ENCODE measurements at regions not wholly inside any gene's neighbourhood (a gene's known extent, or its start where the extent isn't known, plus 50 kb on each side); places are given as distances from the start of the nearest gene placed in this dataset.

DNA sequence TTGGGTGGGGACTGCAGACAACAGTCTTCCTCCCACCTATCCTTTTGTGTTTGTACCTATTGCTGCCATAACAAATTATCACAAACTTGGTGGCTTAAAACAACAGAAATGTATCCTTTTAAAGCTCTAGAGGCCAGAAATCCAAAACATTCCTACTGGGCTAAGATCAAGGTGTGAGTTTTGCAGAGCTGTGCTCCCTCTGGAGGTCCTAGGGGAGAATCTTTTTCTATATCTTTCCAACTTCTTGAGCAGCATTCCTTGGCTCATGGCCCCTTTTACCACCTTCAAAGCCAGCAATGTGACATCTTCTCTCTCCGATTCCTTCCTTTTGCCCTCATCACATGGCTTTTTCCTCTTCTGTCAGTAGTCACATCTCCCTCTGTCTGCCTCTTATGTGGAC is 190.6 kb downstream of the TTC8 start:
- peaks cover 0 to 3% of the 10 kb centered on the region in 2 experiments; a peak in 1 of 4 replicates for H3K27me3 ChIP-seq (replicated peaks in 1 of 2; ENCODE audit: control insufficient read depth in 2 of 2, insufficient read depth in 2 of 2, low read length in 1 of 2)
- H3K9me3 ChIP-seq (replicated peaks; ENCODE audit: control insufficient read depth, insufficient read depth, low read length), result no peaks in the 10 kb centered on the region; the same call in 1 of the 3 replicates
- ChIA-PET SMC1A (ENCODE audit: uncharacterized antibody, unreplicated experiment) (no interaction called here), CTCF (interaction anchor here (1.0 to 1.2 kb wide), 2 partner anchors 11 to 826 kb away, joined by 3 to 4 read pairs; no protein-coding TSS in a partner anchor), RAD21 (ENCODE audit: unreplicated experiment) (no interaction called here), POLR2A (no interaction called here)
- no peak overlapping the region for H3K4me3 ChIP-seq
- DNase-seq (ENCODE audit: low read depth, low spot score) (no peak), FAIRE-seq (no peak), ATAC-seq (no peak)
- 45% methylated on average over 1 of the region's 1 CpG for WGBS (ENCODE audit: insufficient coverage, insufficient replicate concordance, low lambda C conversion rate, missing lambda C conversion rate)
- H3K79me2 ChIP-seq (ENCODE audit: control insufficient read depth, insufficient read depth, low read length), result no peaks in the 10 kb centered on the region
- no peak overlapping the region for H3K27ac ChIP-seq (ENCODE audit: control insufficient read depth, insufficient read depth)
- no peak overlapping the region for H3K9ac ChIP-seq (ENCODE audit: control insufficient read depth, insufficient read depth, low read length)
- in situ Hi-C loops (cut with MboI) (no loop called here), intact Hi-C loops (cut with micrococcal nuclease; ENCODE audit: unreplicated experiment) (no loop called here)
- no peaks in the 10 kb centered on the region for H3K36me3 ChIP-seq (ENCODE audit: control insufficient read depth in 2 of 2, insufficient read depth in 2 of 2, low read length in 1 of 2)
- BruUV-seq (replicated peaks), result no TSS peak
- no peaks in the 10 kb centered on the region for H3K4me1 ChIP-seq (ENCODE audit: control insufficient read depth, insufficient read depth, low read length)
- no peaks in the 10 kb centered on the region for H4K20me1 ChIP-seq (ENCODE audit: control insufficient read depth, insufficient read depth)
- H3K4me2 ChIP-seq (ENCODE audit: control insufficient read depth, insufficient read depth), result no peak overlapping the region
- no peak overlapping the region for H2AFZ ChIP-seq (ENCODE audit: control insufficient read depth, low read depth, low read length)
- TF ChIP-seq, protein P1, sequence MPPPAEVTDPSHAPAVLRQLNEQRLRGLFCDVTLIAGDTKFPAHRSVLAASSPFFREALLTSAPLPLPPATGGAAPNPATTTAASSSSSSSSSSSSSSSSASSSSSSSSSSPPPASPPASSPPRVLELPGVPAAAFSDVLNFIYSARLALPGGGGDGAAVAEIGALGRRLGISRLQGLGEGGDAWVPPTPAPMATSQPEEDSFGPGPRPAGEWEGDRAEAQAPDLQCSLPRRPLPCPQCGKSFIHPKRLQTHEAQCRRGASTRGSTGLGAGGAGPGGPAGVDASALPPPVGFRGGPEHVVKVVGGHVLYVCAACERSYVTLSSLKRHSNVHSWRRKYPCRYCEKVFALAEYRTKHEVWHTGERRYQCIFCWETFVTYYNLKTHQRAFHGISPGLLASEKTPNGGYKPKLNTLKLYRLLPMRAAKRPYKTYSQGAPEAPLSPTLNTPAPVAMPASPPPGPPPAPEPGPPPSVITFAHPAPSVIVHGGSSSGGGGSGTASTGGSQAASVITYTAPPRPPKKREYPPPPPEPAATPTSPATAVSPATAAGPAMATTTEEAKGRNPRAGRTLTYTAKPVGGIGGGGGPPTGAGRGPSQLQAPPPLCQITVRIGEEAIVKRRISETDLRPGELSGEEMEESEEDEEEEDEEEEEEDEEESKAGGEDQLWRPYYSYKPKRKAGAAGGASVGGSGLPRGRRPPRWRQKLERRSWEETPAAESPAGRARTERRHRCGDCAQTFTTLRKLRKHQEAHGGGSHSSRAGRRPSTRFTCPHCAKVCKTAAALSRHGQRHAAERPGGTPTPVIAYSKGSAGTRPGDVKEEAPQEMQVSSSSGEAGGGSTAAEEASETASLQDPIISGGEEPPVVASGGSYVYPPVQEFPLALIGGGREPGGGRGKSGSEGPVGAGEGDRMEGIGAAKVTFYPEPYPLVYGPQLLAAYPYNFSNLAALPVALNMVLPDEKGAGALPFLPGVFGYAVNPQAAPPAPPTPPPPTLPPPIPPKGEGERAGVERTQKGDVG (CRISPR knock-in tag; IDR thresholded peaks at IDR 0.05), result no peak
- TF ChIP-seq POLR2A (IDR thresholded peaks at IDR 0.05; ENCODE audit: low read depth, low read length), result no peak
- TF ChIP-seq SMAD1 (IDR thresholded peaks at IDR 0.05; ENCODE audit: low read depth, partially characterized antibody), result no peak
- TF ChIP-seq STAT3 (IDR thresholded peaks at IDR 0.05; ENCODE audit: low read depth, low read length), result no peak
- TF ChIP-seq, protein P2, sequence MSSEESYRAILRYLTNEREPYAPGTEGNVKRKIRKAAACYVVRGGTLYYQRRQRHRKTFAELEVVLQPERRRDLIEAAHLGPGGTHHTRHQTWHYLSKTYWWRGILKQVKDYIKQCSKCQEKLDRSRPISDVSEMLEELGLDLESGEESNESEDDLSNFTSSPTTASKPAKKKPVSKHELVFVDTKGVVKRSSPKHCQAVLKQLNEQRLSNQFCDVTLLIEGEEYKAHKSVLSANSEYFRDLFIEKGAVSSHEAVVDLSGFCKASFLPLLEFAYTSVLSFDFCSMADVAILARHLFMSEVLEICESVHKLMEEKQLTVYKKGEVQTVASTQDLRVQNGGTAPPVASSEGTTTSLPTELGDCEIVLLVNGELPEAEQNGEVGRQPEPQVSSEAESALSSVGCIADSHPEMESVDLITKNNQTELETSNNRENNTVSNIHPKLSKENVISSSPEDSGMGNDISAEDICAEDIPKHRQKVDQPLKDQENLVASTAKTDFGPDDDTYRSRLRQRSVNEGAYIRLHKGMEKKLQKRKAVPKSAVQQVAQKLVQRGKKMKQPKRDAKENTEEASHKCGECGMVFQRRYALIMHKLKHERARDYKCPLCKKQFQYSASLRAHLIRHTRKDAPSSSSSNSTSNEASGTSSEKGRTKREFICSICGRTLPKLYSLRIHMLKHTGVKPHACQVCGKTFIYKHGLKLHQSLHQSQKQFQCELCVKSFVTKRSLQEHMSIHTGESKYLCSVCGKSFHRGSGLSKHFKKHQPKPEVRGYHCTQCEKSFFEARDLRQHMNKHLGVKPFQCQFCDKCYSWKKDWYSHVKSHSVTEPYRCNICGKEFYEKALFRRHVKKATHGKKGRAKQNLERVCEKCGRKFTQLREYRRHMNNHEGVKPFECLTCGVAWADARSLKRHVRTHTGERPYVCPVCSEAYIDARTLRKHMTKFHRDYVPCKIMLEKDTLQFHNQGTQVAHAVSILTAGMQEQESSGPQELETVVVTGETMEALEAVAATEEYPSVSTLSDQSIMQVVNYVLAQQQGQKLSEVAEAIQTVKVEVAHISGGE (CRISPR knock-in tag; IDR thresholded peaks at IDR 0.05), result no peak
- no peak for TF ChIP-seq GATAD2B (conservative IDR thresholded peaks at IDR 0.05; ENCODE audit: low read depth)
- TF ChIP-seq CBX5 (IDR thresholded peaks at IDR 0.05; ENCODE audit: low read depth), result no peak
- no peak for TF ChIP-seq MTA3 (IDR thresholded peaks at IDR 0.05; ENCODE audit: borderline replicate concordance, low read length)
- TF ChIP-seq, protein P3, sequence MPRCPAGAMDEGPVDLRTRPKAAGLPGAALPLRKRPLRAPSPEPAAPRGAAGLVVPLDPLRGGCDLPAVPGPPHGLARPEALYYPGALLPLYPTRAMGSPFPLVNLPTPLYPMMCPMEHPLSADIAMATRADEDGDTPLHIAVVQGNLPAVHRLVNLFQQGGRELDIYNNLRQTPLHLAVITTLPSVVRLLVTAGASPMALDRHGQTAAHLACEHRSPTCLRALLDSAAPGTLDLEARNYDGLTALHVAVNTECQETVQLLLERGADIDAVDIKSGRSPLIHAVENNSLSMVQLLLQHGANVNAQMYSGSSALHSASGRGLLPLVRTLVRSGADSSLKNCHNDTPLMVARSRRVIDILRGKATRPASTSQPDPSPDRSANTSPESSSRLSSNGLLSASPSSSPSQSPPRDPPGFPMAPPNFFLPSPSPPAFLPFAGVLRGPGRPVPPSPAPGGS (IDR thresholded peaks at IDR 0.05; ENCODE audit: borderline replicate concordance, insufficient read depth, low read depth, low read length, poor library complexity, severe bottlenecking), result no peak
- TF ChIP-seq, protein P4, sequence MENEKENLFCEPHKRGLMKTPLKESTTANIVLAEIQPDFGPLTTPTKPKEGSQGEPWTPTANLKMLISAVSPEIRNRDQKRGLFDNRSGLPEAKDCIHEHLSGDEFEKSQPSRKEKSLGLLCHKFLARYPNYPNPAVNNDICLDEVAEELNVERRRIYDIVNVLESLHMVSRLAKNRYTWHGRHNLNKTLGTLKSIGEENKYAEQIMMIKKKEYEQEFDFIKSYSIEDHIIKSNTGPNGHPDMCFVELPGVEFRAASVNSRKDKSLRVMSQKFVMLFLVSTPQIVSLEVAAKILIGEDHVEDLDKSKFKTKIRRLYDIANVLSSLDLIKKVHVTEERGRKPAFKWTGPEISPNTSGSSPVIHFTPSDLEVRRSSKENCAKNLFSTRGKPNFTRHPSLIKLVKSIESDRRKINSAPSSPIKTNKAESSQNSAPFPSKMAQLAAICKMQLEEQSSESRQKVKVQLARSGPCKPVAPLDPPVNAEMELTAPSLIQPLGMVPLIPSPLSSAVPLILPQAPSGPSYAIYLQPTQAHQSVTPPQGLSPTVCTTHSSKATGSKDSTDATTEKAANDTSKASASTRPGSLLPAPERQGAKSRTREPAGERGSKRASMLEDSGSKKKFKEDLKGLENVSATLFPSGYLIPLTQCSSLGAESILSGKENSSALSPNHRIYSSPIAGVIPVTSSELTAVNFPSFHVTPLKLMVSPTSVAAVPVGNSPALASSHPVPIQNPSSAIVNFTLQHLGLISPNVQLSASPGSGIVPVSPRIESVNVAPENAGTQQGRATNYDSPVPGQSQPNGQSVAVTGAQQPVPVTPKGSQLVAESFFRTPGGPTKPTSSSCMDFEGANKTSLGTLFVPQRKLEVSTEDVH (IDR thresholded peaks at IDR 0.05; ENCODE audit: low read depth, partially characterized antibody), result no peak
- no peak for TF ChIP-seq MEF2B (IDR thresholded peaks at IDR 0.05; ENCODE audit: partially characterized antibody, poor library complexity, severe bottlenecking)
- TF ChIP-seq, protein P5, sequence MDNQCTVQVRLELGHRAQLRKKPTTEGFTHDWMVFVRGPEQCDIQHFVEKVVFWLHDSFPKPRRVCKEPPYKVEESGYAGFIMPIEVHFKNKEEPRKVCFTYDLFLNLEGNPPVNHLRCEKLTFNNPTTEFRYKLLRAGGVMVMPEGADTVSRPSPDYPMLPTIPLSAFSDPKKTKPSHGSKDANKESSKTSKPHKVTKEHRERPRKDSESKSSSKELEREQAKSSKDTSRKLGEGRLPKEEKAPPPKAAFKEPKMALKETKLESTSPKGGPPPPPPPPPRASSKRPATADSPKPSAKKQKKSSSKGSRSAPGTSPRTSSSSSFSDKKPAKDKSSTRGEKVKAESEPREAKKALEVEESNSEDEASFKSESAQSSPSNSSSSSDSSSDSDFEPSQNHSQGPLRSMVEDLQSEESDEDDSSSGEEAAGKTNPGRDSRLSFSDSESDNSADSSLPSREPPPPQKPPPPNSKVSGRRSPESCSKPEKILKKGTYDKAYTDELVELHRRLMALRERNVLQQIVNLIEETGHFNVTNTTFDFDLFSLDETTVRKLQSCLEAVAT (IDR thresholded peaks at IDR 0.05), result no peak
